Endothelial cell of umbilical vein (primary cell): ENCODE measurements at regions not wholly inside any gene's neighbourhood (a gene's known extent, or its start where the extent isn't known, plus 50 kb on each side); places are given as distances from the start of the nearest gene placed in this dataset.

ENCODE experiments used
- BruUV-seq: library from RNA; stranded (reverse); fragments of 400-500 nt; replicated peaks from 2 replicates; lab custom pipeline; 2021; lab: Mats Ljungman, UMichigan
- CTCF ChIA-PET: fragments of 300-600, 350-600 bp; sonication (Branson Sonifier 250); formaldehyde crosslinking; loops from one replicate; lab custom pipeline; 2021; ENCODE audit warnings: antibody characterized with exemption, inconsistent platforms; lab: Charles Lee
- POLR2A ChIA-PET: fragments of 300-600, 350-600 bp; sonication (Branson Sonifier 250); formaldehyde crosslinking; loops from one replicate; lab custom pipeline; 2021; ENCODE audit warnings: antibody characterized with exemption, inconsistent platforms; lab: Charles Lee
- DNase-seq: peaks from one replicate; pipeline ENCODE4 v3.0.0-alpha.2; 2011; ENCODE audit warnings: low read depth, low spot score
- FAIRE-seq: peaks from 2 replicates; lab custom pipeline; 2011; peaks lifted over from hg19 to GRCh38; lab: Jason Lieb, UNC
- H2AFZ ChIP-seq: 2 replicates; pipeline ENCODE4 v1.6.0; 2012; ENCODE audit warnings: low read depth, low read length, control low read depth, inconsistent platforms
- H3K27ac ChIP-seq: 2 replicates; pipeline ENCODE4 v1.5.1; 2011; ENCODE audit warnings: low read depth, mild to moderate bottlenecking, control low read depth, low read length, moderate library complexity; ENCODE audit not compliant: insufficient read depth
- H3K27me3 ChIP-seq, 2 experiments: 2 replicates each; pipeline versions ENCODE4 v1.6.0 to v1.6.1; 2011; ENCODE audit warnings: low read length in 2 of 2, mixed read lengths in 1 of 2; ENCODE audit not compliant: control insufficient read depth in 2 of 2, insufficient read depth in 2 of 2
- H3K36me3 ChIP-seq, 2 experiments: 2 replicates in 1 of 2; 3 replicates in 1 of 2; pipeline ENCODE4 v1.5.1; 2011; ENCODE audit warnings: low read length in 2 of 2, mild to moderate bottlenecking in 1 of 2, moderate library complexity in 1 of 2; ENCODE audit not compliant: control insufficient read depth in 2 of 2, insufficient read depth in 2 of 2; ENCODE audit errors: extremely low read depth in 1 of 2
- H3K4me1 ChIP-seq: 3 replicates; pipeline ENCODE4 v1.5.1; 2011; ENCODE audit warnings: mild to moderate bottlenecking, low read length; ENCODE audit not compliant: control insufficient read depth, insufficient read depth; ENCODE audit errors: extremely low read depth
- H3K4me2 ChIP-seq: 2 replicates; pipeline ENCODE4 v1.6.1; 2011; ENCODE audit warnings: low read length, control low read depth, mixed read lengths; ENCODE audit not compliant: insufficient read depth
- H3K4me3 ChIP-seq, 3 experiments: fragments of 200-600 bp in 1 of 3; sonication (generic), shearing (Covaris generic) in 1 of 3; replicated peaks in 1 of 3; 2 replicates each; pipeline ENCODE4 v1.5.1; 2011 to 2016; ENCODE audit warnings: control low read depth in 3 of 3, low read length in 3 of 3, mild to moderate bottlenecking in 2 of 3, inconsistent platforms in 1 of 3, low read depth in 1 of 3, moderate library complexity in 1 of 3; ENCODE audit not compliant: insufficient read depth in 1 of 3
- H3K79me2 ChIP-seq: 2 replicates; pipeline ENCODE4 v1.6.0; 2012; ENCODE audit warnings: low read length, inconsistent platforms; ENCODE audit not compliant: control insufficient read depth, insufficient read depth
- H3K9ac ChIP-seq: replicated peaks from 2 replicates; pipeline ENCODE3; 2011; ENCODE audit warnings: low read length, control low read depth; ENCODE audit not compliant: insufficient read depth; ENCODE audit errors: extremely low read depth
- H3K9me1 ChIP-seq: replicated peaks from 3 replicates; pipeline ENCODE4 v1.6.0; 2011; ENCODE audit warnings: mild to moderate bottlenecking, low read length; ENCODE audit not compliant: control insufficient read depth, insufficient read depth; ENCODE audit errors: extremely low read depth
- H3K9me3 ChIP-seq: replicated peaks from 2 replicates; pipeline ENCODE4 v1.5.1; 2012; ENCODE audit warnings: low read length, inconsistent platforms; ENCODE audit not compliant: control insufficient read depth, insufficient read depth
- H4K20me1 ChIP-seq: replicated peaks from 2 replicates; pipeline ENCODE3; 2011; ENCODE audit warnings: mild to moderate bottlenecking, low read length; ENCODE audit not compliant: control insufficient read depth, insufficient read depth; ENCODE audit errors: extremely low read depth
- EZH2 ChIP-seq: IDR thresholded peaks from 2 replicates; pipeline ENCODE4 v1.6.1; 2012; ENCODE audit warnings: borderline replicate concordance, low read depth, mild to moderate bottlenecking, moderate library complexity, low read length, inconsistent platforms; ENCODE audit not compliant: severe bottlenecking
- GATA2 ChIP-seq: IDR thresholded peaks from 2 replicates; pipeline ENCODE4 v1.7.0; 2011; ENCODE audit warnings: low read depth, mild to moderate bottlenecking, moderate library complexity, mixed read lengths, low read length; ENCODE audit not compliant: insufficient read length, insufficient read depth
- MYC ChIP-seq: IDR thresholded peaks from one replicate; pipeline ENCODE4 v1.6.1; 2011; ENCODE audit warnings: mild to moderate bottlenecking, low read depth, low read length
- dilution Hi-C: fragments of 300-500 bp; cut with MboI; formaldehyde crosslinking; loops from one replicate; pipeline ENCODE4 v1.15.0; 2019; ENCODE audit warnings: low sequenced_read_pairs; ENCODE audit not compliant: extremely low pct_ligation_motif_present
- intact Hi-C: fragments of 100-400 bp; cut with micrococcal nuclease; formaldehyde crosslinking; loops from one replicate; pipeline ENCODE4 v1.10.0; 2022
- TF ChIP-seq, protein P1 (sequence below), 2 donors: IDR thresholded peaks; 1 replicate in 1 of 2; 2 replicates in 1 of 2; pipeline ENCODE4 v1.5.1; 2011; ENCODE audit warnings: low read length in 2 of 2, mild to moderate bottlenecking in 2 of 2, moderate library complexity in 2 of 2, control low read depth in 1 of 2, inconsistent platforms in 1 of 2, low read depth in 1 of 2; ENCODE audit not compliant: insufficient read depth in 1 of 2; ENCODE audit errors: extremely low read depth in 1 of 2
- TF ChIP-seq, protein P2 (sequence below): IDR thresholded peaks from 2 replicates; pipeline ENCODE4 v1.6.1; 2011; ENCODE audit not compliant: insufficient read depth, insufficient read length

- FAIRE-seq, result no peak
- intact Hi-C loops, result no loop called here
- Histone ChIP-seq H3K4me3 (no peak overlapping the region), H3K9ac (no peak overlapping the region), H3K4me1 (no peaks in the 10 kb centered on the region), H3K27ac (no peak overlapping the region), H4K20me1 (no peaks in the 10 kb centered on the region), H3K79me2 (no peaks in the 10 kb centered on the region), H3K27me3 (no peaks in the 10 kb centered on the region), H2AFZ (no peak overlapping the region), H3K9me3 (no peaks in the 10 kb centered on the region), H3K36me3 (no peaks in the 10 kb centered on the region), H3K4me2 (no peak overlapping the region), H3K9me1 (no peaks in the 10 kb centered on the region)
- CTCF ChIA-PET, result interaction anchor here (1.0 to 1.5 kb wide), 2 partner anchors 16 to 280 kb away, joined by 3 to 4 read pairs; no protein-coding TSS in a partner anchor
- BruUV-seq, result no TSS peak
- dilution Hi-C loops, result no loop called here
- DNase-seq, result no peak
- TF ChIP-seq EZH2 (no peak), GATA2 (no peak), MYC (no peak)
- TF ChIP-seq, protein P1, sequence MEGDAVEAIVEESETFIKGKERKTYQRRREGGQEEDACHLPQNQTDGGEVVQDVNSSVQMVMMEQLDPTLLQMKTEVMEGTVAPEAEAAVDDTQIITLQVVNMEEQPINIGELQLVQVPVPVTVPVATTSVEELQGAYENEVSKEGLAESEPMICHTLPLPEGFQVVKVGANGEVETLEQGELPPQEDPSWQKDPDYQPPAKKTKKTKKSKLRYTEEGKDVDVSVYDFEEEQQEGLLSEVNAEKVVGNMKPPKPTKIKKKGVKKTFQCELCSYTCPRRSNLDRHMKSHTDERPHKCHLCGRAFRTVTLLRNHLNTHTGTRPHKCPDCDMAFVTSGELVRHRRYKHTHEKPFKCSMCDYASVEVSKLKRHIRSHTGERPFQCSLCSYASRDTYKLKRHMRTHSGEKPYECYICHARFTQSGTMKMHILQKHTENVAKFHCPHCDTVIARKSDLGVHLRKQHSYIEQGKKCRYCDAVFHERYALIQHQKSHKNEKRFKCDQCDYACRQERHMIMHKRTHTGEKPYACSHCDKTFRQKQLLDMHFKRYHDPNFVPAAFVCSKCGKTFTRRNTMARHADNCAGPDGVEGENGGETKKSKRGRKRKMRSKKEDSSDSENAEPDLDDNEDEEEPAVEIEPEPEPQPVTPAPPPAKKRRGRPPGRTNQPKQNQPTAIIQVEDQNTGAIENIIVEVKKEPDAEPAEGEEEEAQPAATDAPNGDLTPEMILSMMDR (IDR thresholded peaks at IDR 0.05; ENCODE audit: extremely low read depth in 1 of 2, insufficient read depth in 1 of 2, low read depth in 1 of 2, low read length in 2 of 2), result no peak
- TF ChIP-seq, protein P2, sequence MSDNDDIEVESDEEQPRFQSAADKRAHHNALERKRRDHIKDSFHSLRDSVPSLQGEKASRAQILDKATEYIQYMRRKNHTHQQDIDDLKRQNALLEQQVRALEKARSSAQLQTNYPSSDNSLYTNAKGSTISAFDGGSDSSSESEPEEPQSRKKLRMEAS, result no peak
- POLR2A ChIA-PET, result no interaction called here
Observed at GRCh38 chr12:111175396-111176094, 193.3 kb downstream of the PHETA1 start.
